ENCODE measurements at regions not wholly inside any gene's neighbourhood (a gene's known extent, or its start where the extent isn't known, plus 50 kb on each side); places are given as distances from the start of the nearest gene placed in this dataset.
"Not testable (repeated sequence)": the region's sequence is repeated elsewhere in the genome, so short reads cannot be mapped to it uniquely, and the experiment has no call there.

DNA sequence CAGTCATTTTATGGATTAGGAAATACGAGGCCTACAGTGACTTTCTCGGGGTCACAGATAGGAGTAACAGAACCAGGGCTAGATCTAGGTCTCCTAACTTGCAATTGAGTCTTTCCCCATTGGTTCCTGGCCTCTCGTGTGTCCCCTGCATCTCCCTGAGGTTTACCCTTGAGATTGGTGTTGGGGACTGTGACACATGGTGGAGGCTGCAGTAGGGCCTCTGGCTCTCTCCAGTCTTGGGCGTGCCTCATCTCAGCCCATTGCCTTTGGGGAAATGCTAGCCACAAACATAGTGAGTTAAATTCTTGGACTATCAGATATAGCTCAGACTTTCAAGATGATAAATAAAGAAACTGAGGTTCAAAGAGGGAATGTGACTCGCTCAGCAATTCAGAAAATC, 212.1 kb downstream of the KCNRG start:
- no peaks in the 10 kb centered on the region for H3K27me3 ChIP-seq (ENCODE audit: control insufficient read depth in 1 of 2, insufficient read depth in 2 of 2, low read length in 2 of 2)
- no peaks in the 10 kb centered on the region for H3K36me3 ChIP-seq (ENCODE audit: control insufficient read depth in 2 of 2, insufficient read depth in 2 of 2, low read length in 1 of 2)
- H3K9me3 ChIP-seq (ENCODE audit: control insufficient read depth in 2 of 2, insufficient read depth in 1 of 2, low read depth in 1 of 2, low read length in 1 of 2), result no peaks in the 10 kb centered on the region
- WGBS, 2 donors, result 83 to 87% methylated on average over 5 of the region's 5 CpGs
- no peak overlapping the region for H3K27ac ChIP-seq (ENCODE audit: low read depth in 2 of 2, low read length in 1 of 2)
- H3K4me3 ChIP-seq (ENCODE audit: low read depth in 1 of 2, low read length in 2 of 2), result no peak overlapping the region
- H3K4me1 ChIP-seq (ENCODE audit: control insufficient read depth in 2 of 2, insufficient read depth in 2 of 2, low read length in 1 of 2), result no peaks in the 10 kb centered on the region

DNA sequence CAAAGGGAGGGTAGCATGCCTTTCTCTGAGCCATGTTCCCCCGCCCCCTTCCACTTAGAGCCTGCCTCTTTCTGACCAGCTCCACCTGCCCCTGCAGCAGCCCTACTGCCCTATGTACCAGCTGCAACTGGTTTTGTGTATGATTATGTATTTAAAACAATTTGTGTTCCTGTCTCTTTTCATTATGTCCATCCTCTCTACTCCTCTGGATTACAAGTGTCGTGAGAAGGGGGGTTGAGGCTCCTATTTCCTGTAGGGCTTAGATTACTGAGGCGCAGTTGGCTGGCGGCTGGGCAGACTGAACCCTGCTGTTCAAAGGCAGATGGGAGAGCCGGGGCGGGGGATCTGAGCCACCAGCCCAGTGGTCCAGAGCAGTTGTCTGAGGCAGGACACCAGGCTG, 213.3 kb downstream of the KCNRG start:
- H3K4me3 ChIP-seq (ENCODE audit: low read depth in 1 of 2, low read length in 2 of 2), result no peak overlapping the region
- H3K9me3 ChIP-seq (ENCODE audit: control insufficient read depth in 2 of 2, insufficient read depth in 1 of 2, low read depth in 1 of 2, low read length in 1 of 2), result no peaks in the 10 kb centered on the region
- H3K36me3 ChIP-seq (ENCODE audit: control insufficient read depth in 2 of 2, insufficient read depth in 2 of 2, low read length in 1 of 2), result no peaks in the 10 kb centered on the region
- no peaks in the 10 kb centered on the region for H3K27me3 ChIP-seq (ENCODE audit: control insufficient read depth in 1 of 2, insufficient read depth in 2 of 2, low read length in 2 of 2)
- no peaks in the 10 kb centered on the region for H3K4me1 ChIP-seq (ENCODE audit: control insufficient read depth in 2 of 2, insufficient read depth in 2 of 2, low read length in 1 of 2)
- no peak overlapping the region for H3K27ac ChIP-seq (ENCODE audit: low read depth in 2 of 2, low read length in 1 of 2)
- 95% methylated on average over 6 of the region's 6 CpGs for WGBS, 2 donors

DNA sequence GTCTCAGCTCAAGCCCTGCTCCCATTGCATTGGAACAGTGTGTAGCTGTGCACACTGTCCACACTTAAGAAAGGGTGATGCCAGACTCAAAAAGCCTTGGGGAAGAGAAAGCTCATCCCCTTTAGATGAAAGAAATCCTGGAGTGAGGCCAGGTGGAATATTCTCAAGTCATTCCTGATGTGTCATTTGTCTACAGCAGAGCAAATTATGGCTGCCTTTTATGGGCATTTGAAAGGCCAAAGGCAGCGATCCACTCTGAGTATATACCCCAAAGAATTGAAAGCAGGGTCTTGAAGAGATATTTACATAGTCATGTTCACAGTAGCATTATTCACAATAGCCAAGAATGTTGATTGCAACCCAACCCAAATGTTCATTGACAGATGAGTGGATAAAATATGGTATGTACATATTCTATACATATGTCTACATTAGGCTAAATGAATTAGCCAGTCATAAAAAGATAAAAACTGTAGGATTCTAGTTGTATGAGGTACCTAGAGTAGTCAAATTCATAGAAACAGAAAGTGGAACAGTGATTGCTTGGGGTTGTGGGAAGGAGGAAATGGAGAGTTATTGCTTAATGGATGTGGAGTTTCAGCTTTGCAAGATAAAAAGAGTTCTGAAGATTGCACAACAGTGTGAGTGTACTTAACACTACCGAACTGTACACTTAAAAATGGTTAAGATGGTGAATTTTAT, 214.9 kb downstream of the KCNRG start:
- peaks cover 0 to 4% of the 10 kb centered on the region in 2 donors for H3K9me3 ChIP-seq (ENCODE audit: control insufficient read depth in 2 of 2, insufficient read depth in 1 of 2, low read depth in 1 of 2, low read length in 1 of 2)

DNA sequence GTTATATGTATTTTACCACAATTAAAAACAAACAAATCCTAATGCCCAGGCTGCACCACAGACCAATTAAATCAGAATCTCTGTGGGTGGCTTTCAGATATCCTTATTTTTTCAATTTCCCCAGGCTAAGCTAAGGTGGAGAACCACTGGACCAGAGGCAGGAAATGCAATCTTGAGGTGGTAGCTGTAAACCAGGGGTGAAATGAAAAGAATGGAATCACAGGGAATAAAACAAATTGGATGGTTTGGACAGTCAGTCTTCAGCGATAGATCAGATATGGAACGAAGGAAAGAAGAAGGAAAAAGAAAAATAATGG, 215.4 kb downstream of the KCNRG start:
- Histone ChIP-seq H3K27ac (ENCODE audit: low read depth in 2 of 2, low read length in 1 of 2) (no peak overlapping the region), H3K36me3 (ENCODE audit: control insufficient read depth in 2 of 2, insufficient read depth in 2 of 2, low read length in 1 of 2) (no peaks in the 10 kb centered on the region), H3K4me1 (ENCODE audit: control insufficient read depth in 2 of 2, insufficient read depth in 2 of 2, low read length in 1 of 2) (no peaks in the 10 kb centered on the region), H3K9me3 (ENCODE audit: control insufficient read depth in 2 of 2, insufficient read depth in 1 of 2, low read depth in 1 of 2, low read length in 1 of 2) (peaks cover 0 to 4% of the 10 kb centered on the region in 2 donors), H3K4me3 (ENCODE audit: low read depth in 1 of 2, low read length in 2 of 2) (no peak overlapping the region), H3K27me3 (ENCODE audit: control insufficient read depth in 1 of 2, insufficient read depth in 2 of 2, low read length in 2 of 2) (no peaks in the 10 kb centered on the region)
- WGBS, 2 donors, result 93 to 98% methylated on average over 2 of the region's 2 CpGs

More for the DNA sequence above, 214.9 kb downstream of the KCNRG start:
- WGBS, 2 donors, result 51 to 58% methylated on average over 2 of the region's 2 CpGs
- Histone ChIP-seq H3K27ac (ENCODE audit: low read depth in 2 of 2, low read length in 1 of 2) (no peak overlapping the region), H3K27me3 (ENCODE audit: control insufficient read depth in 1 of 2, insufficient read depth in 2 of 2, low read length in 2 of 2) (no peaks in the 10 kb centered on the region), H3K4me1 (ENCODE audit: control insufficient read depth in 2 of 2, insufficient read depth in 2 of 2, low read length in 1 of 2) (no peaks in the 10 kb centered on the region), H3K36me3 (ENCODE audit: control insufficient read depth in 2 of 2, insufficient read depth in 2 of 2, low read length in 1 of 2) (no peaks in the 10 kb centered on the region), H3K4me3 (ENCODE audit: low read depth in 1 of 2, low read length in 2 of 2) (no peak overlapping the region)

DNA sequence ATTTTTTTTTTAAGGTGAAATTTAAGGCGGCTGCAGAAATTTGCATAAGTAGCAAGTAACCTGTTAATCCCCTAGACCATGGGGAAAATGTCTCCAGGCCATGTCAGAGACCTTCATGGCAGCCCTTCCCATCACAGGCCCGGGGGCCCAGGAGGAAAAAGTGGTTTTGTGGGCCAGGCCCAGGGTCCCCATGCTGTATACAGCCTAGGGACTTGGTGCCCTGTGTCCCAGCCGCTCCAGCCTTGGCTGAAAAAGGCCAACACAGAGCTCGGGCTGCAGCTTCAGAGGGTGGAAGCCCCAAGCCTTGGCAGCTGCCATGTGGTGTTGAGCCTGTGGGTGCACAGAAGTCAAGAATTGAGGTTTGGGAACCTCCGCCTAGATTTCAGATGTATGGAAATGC, 218.3 kb downstream of the KCNRG start:
- not testable (repeated sequence) for H3K9me3 ChIP-seq (ENCODE audit: control insufficient read depth in 2 of 2, insufficient read depth in 1 of 2, low read depth in 1 of 2, low read length in 1 of 2); H3K27ac ChIP-seq (ENCODE audit: low read depth in 2 of 2, low read length in 1 of 2); H3K36me3 ChIP-seq (ENCODE audit: control insufficient read depth in 2 of 2, insufficient read depth in 2 of 2, low read length in 1 of 2); H3K4me3 ChIP-seq (ENCODE audit: low read depth in 1 of 2, low read length in 2 of 2); H3K4me1 ChIP-seq (ENCODE audit: control insufficient read depth in 2 of 2, insufficient read depth in 2 of 2, low read length in 1 of 2); H3K27me3 ChIP-seq (ENCODE audit: control insufficient read depth in 1 of 2, insufficient read depth in 2 of 2, low read length in 2 of 2)
- 94 to 97% methylated on average over 5 of the region's 5 CpGs for WGBS, 2 donors

DNA sequence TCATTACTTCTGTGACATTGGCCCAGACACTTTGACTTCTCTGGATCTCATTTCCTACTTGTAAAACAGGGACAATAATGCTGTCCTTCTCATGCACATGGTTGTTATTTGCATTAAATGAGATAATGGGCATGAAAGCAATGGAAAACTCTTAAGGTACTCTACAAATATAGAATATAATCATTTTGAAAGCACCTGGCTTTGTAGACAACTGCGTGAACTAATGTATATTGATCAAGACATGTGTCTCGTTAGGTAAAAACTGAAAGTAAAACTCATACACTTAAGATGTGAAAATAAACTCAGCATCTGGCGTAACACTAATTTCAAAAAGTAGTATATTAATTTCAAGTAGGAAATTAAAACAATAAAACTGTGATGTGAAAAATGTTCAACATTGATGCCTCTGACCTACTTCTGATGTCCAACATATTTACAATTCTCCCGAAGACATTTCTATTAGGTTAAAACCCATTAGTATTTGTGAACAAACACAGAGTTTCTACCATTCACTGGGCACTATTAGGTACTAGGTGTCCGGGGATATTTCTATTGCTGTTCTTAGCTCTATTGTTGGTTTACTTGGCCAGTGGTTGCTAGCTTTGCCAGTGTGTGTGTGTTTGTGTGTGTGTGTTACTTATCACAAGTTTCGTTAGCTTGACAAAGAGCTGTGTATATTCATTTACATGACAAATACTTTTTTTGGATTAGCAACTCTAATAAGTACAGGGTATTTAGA, 220.5 kb downstream of the KCNRG start:
- H3K9me3 ChIP-seq (ENCODE audit: control insufficient read depth in 2 of 2, insufficient read depth in 1 of 2, low read depth in 1 of 2, low read length in 1 of 2), result peaks cover 0 to 4% of the 10 kb centered on the region in 2 donors
- no peaks in the 10 kb centered on the region for H3K4me1 ChIP-seq (ENCODE audit: control insufficient read depth in 2 of 2, insufficient read depth in 2 of 2, low read length in 1 of 2)
- 68 to 79% methylated on average over 6 of the region's 6 CpGs for WGBS, 2 donors
- H3K4me3 ChIP-seq (ENCODE audit: low read depth in 1 of 2, low read length in 2 of 2), result no peak overlapping the region
- no peaks in the 10 kb centered on the region for H3K27me3 ChIP-seq (ENCODE audit: control insufficient read depth in 1 of 2, insufficient read depth in 2 of 2, low read length in 2 of 2)
- H3K27ac ChIP-seq (ENCODE audit: low read depth in 2 of 2, low read length in 1 of 2), result no peak overlapping the region
- H3K36me3 ChIP-seq (ENCODE audit: control insufficient read depth in 2 of 2, insufficient read depth in 2 of 2, low read length in 1 of 2), result no peaks in the 10 kb centered on the region

DNA sequence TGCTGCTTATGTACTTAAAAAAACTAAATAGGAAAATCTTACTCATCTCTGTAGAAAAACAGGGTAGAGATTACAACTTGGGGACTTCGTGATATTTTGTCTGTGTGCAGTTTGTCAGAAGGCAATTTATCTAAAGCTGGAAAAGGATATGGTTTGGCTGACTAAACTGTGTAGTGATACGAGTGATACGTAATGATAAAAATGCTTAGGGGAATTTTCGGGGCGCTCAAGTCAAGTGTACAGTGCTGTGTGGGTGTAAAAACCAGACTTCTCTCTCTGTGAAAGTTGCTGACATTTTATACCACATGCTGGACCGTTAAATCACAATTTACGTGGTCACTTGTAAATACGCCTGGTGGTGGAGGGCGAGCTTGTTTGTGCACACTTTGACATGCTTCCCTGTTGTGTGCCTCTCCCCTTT, 221.7 kb downstream of the KCNRG start:
- H3K36me3 ChIP-seq (ENCODE audit: control insufficient read depth in 2 of 2, insufficient read depth in 2 of 2, low read length in 1 of 2), result no peaks in the 10 kb centered on the region
- H3K9me3 ChIP-seq (ENCODE audit: control insufficient read depth in 2 of 2, insufficient read depth in 1 of 2, low read depth in 1 of 2, low read length in 1 of 2), result peaks cover 0 to 4% of the 10 kb centered on the region in 2 donors
- no peaks in the 10 kb centered on the region for H3K27me3 ChIP-seq (ENCODE audit: control insufficient read depth in 1 of 2, insufficient read depth in 2 of 2, low read length in 2 of 2)
- H3K4me1 ChIP-seq (ENCODE audit: control insufficient read depth in 2 of 2, insufficient read depth in 2 of 2, low read length in 1 of 2), result no peaks in the 10 kb centered on the region
- H3K27ac ChIP-seq (ENCODE audit: low read depth in 2 of 2, low read length in 1 of 2), result no peak overlapping the region
- 63 to 68% methylated on average over 9 of the region's 9 CpGs for WGBS, 2 donors
- no peak overlapping the region for H3K4me3 ChIP-seq (ENCODE audit: low read depth in 1 of 2, low read length in 2 of 2)

DNA sequence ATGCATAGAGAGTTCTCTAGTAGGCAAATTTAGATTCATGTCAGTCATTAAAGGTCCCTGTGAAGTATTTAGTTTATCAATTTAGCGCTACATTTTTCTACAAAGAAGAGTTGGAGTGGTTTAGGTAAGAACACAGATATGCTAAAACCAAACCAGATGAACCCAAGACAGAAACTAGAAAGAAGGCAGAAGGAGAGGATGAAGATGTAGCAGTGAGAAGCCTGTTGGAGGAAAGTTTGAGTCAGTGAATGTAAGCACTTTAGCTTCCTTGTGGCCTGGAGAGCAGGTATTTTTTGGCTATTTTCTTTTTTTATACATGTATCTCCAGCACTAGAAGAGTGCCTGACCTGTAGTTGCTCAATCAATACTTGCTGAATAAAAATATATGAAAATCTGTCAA, 223.7 kb downstream of the KCNRG start:
- H3K27ac ChIP-seq (ENCODE audit: low read depth in 2 of 2, low read length in 1 of 2), result no peak overlapping the region
- no peaks in the 10 kb centered on the region for H3K36me3 ChIP-seq (ENCODE audit: control insufficient read depth in 2 of 2, insufficient read depth in 2 of 2, low read length in 1 of 2)
- H3K4me1 ChIP-seq (ENCODE audit: control insufficient read depth in 2 of 2, insufficient read depth in 2 of 2, low read length in 1 of 2), result no peaks in the 10 kb centered on the region
- H3K27me3 ChIP-seq (ENCODE audit: control insufficient read depth in 1 of 2, insufficient read depth in 2 of 2, low read length in 2 of 2), result no peaks in the 10 kb centered on the region
- WGBS, 2 donors, result 86 to 98% methylated on average over 1 of the region's 1 CpG
- H3K4me3 ChIP-seq (ENCODE audit: low read depth in 1 of 2, low read length in 2 of 2), result no peak overlapping the region
- H3K9me3 ChIP-seq (ENCODE audit: control insufficient read depth in 2 of 2, insufficient read depth in 1 of 2, low read depth in 1 of 2, low read length in 1 of 2), result peaks cover 0 to under 1% of the 10 kb centered on the region in 2 donors

DNA sequence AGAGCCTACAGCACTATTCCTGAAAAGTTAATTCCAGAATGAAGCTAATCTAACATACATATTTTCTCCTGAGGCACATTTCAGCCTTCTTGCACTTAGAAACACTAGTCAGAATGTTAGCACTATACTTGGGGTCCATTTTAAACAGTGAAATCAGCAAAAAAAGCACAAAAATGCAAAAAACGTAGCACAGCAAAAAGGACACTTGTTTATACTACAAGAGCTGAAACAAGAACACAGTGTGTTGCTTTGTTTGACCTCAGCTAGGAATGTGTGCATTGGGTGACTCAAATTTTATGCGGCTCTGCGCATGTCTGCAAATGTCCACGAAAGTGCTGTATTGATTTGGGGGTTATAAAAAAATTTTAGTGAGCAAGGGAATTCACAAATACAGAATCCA, 226.2 kb downstream of the KCNRG start:
- H3K36me3 ChIP-seq (ENCODE audit: control insufficient read depth in 2 of 2, insufficient read depth in 2 of 2, low read length in 1 of 2), result no peaks in the 10 kb centered on the region
- no peak overlapping the region for H3K27ac ChIP-seq (ENCODE audit: low read depth in 2 of 2, low read length in 1 of 2)
- no peaks in the 10 kb centered on the region for H3K27me3 ChIP-seq (ENCODE audit: control insufficient read depth in 1 of 2, insufficient read depth in 2 of 2, low read length in 2 of 2)
- H3K4me1 ChIP-seq (ENCODE audit: control insufficient read depth in 2 of 2, insufficient read depth in 2 of 2, low read length in 1 of 2), result peaks cover 0 to 6% of the 10 kb centered on the region in 2 donors
- no peaks in the 10 kb centered on the region for H3K9me3 ChIP-seq (ENCODE audit: control insufficient read depth in 2 of 2, insufficient read depth in 1 of 2, low read depth in 1 of 2, low read length in 1 of 2)
- WGBS, 2 donors, result 86 to 90% methylated on average over 4 of the region's 4 CpGs
- no peak overlapping the region for H3K4me3 ChIP-seq (ENCODE audit: low read depth in 1 of 2, low read length in 2 of 2)

DNA sequence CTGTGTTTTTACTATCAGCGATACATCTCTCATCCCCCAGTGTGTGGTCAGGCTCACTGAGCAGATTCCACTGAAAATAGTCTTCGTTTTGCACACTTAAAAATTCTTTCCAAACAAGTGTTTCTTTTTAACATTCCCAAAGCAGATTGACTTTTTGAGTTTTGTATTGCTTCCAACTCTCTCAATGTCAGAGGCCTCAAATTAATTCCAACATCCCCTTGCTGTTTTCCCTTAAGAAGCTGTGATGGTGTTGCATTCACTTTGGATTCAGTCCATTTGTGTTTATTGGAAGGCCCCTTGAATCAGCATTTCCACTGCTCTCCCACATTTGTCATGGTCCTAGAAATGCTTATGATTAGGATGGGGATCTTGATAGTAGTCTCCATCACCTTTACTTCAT, 228.7 kb downstream of the KCNRG start:
- H3K4me1 ChIP-seq (ENCODE audit: control insufficient read depth in 2 of 2, insufficient read depth in 2 of 2, low read length in 1 of 2), result peaks cover 0 to 6% of the 10 kb centered on the region in 2 donors
- H3K36me3 ChIP-seq (ENCODE audit: control insufficient read depth in 2 of 2, insufficient read depth in 2 of 2, low read length in 1 of 2), result no peaks in the 10 kb centered on the region
- H3K4me3 ChIP-seq (ENCODE audit: low read depth in 1 of 2, low read length in 2 of 2), result no peak overlapping the region
- no peak overlapping the region for H3K27ac ChIP-seq (ENCODE audit: low read depth in 2 of 2, low read length in 1 of 2)
- 79 to 86% methylated on average over 2 of the region's 2 CpGs for WGBS, 2 donors
- no peaks in the 10 kb centered on the region for H3K27me3 ChIP-seq (ENCODE audit: control insufficient read depth in 1 of 2, insufficient read depth in 2 of 2, low read length in 2 of 2)
- no peaks in the 10 kb centered on the region for H3K9me3 ChIP-seq (ENCODE audit: control insufficient read depth in 2 of 2, insufficient read depth in 1 of 2, low read depth in 1 of 2, low read length in 1 of 2)
